Loucy (cell line): ENCODE measurements at regions not wholly inside any gene's neighbourhood (a gene's known extent, or its start where the extent isn't known, plus 50 kb on each side); places are given as distances from the start of the nearest gene placed in this dataset.

Experiments
- CTCF ChIP-seq: fragments of 200-600 bp; sonication (generic); conservative IDR thresholded peaks from 2 replicates; pipeline ENCODE4 v1.5.1; 2014; ENCODE audit warnings: mild to moderate bottlenecking, antibody characterized with exemption, low read length
- EZH2phosphoT487 ChIP-seq: fragments of 200-600 bp; IDR thresholded peaks from 2 replicates; pipeline ENCODE4 v1.6.1; 2018; ENCODE audit warnings: antibody characterized with exemption, mild to moderate bottlenecking, moderate library complexity, borderline replicate concordance

GRCh38 chr11:110982214-110982613, 263.3 kb upstream of the POU2AF2 start:
- TF ChIP-seq CTCF (no peak), EZH2phosphoT487 (no peak)
